Gastroesophageal sphincter (tissue), 3 donors: ENCODE measurements at regions not wholly inside any gene's neighbourhood (a gene's known extent, or its start where the extent isn't known, plus 50 kb on each side); places are given as distances from the start of the nearest gene placed in this dataset.

ENCODE experiments used
- CTCF ChIP-seq, 4 experiments: fragments of 200-600 bp in 2 of 4; fragments of 450-650 bp in 2 of 4; sonication (generic) in 1 of 4; IDR thresholded peaks; one replicate each; pipeline ENCODE4 v1.5.1; 2017 to 2019; ENCODE audit warnings: antibody characterized with exemption in 4 of 4, mild to moderate bottlenecking in 2 of 4, moderate library complexity in 2 of 4
- EP300 ChIP-seq: sonication (generic); formaldehyde crosslinking; IDR thresholded peaks from one replicate; pipeline ENCODE4 v1.6.1; 2017; ENCODE audit warnings: antibody characterized with exemption, mild to moderate bottlenecking
- POLR2A ChIP-seq, 2 donors: fragments of 450-650 bp; IDR thresholded peaks; one replicate each; pipeline ENCODE4 v1.6.1; 2017; ENCODE audit warnings: antibody characterized with exemption in 2 of 2, mild to moderate bottlenecking in 2 of 2, moderate library complexity in 1 of 2

- TF ChIP-seq POLR2A (IDR thresholded peaks at IDR 0.05), result no peak
- TF ChIP-seq CTCF (IDR thresholded peaks at IDR 0.05), result no peak
- no peak for TF ChIP-seq EP300
These were observed 337.6 kb downstream of the PIK3C3 start for GRCh38 chr18:42292654-42293053.
